ENCODE measurements at regions not wholly inside any gene's neighbourhood (a gene's known extent, or its start where the extent isn't known, plus 50 kb on each side); places are given as distances from the start of the nearest gene placed in this dataset.
A peak's percentile ranks its signal among the peaks of the same experiment; 100 is the strongest.
"Not testable (repeated sequence)": the region's sequence is repeated elsewhere in the genome, so short reads cannot be mapped to it uniquely, and the experiment has no call there.

GRCh38 chr21:36229181-36229580, 72.6 kb downstream of the DOP1B start:
- Histone ChIP-seq H3K9ac (ENCODE audit: low read depth, low read length) (no peak overlapping the region), H3K4me1 (ENCODE audit: control insufficient read depth, insufficient read depth, low read length) (no peaks in the 10 kb centered on the region), H3K27me3 (ENCODE audit: control insufficient read depth, insufficient read depth, low read length) (no peaks in the 10 kb centered on the region), H3K9me3 (ENCODE audit: control insufficient read depth, insufficient read depth, low read length) (no peaks in the 10 kb centered on the region), H3K27ac (ENCODE audit: low read depth, low read length) (no peak overlapping the region), H3K36me3 (ENCODE audit: control insufficient read depth, insufficient read depth, low read length) (peaks cover 22% of the 10 kb centered on the region), H3K4me3 (ENCODE audit: low read depth, low read length) (no peak overlapping the region)

GRCh38 chr21:36231444-36231843, 74.8 kb downstream of the DOP1B start:
- H3K4me3 ChIP-seq (ENCODE audit: low read depth, low read length); H3K4me1 ChIP-seq (ENCODE audit: control insufficient read depth, insufficient read depth, low read length); H3K9me3 ChIP-seq (ENCODE audit: control insufficient read depth, insufficient read depth, low read length); H3K27me3 ChIP-seq (ENCODE audit: control insufficient read depth, insufficient read depth, low read length); H3K27ac ChIP-seq (ENCODE audit: low read depth, low read length); H3K9ac ChIP-seq (ENCODE audit: low read depth, low read length): not testable (repeated sequence)
- H3K36me3 ChIP-seq (ENCODE audit: control insufficient read depth, insufficient read depth, low read length) = peaks cover 19% of the 10 kb centered on the region

GRCh38 chr21:36232641-36233040, 76.0 kb downstream of the DOP1B start:
- Histone ChIP-seq H3K9me3 (ENCODE audit: control insufficient read depth, insufficient read depth, low read length) (no peaks in the 10 kb centered on the region), H3K27ac (ENCODE audit: low read depth, low read length) (no peak overlapping the region), H3K36me3 (ENCODE audit: control insufficient read depth, insufficient read depth, low read length) (peaks cover 17% of the 10 kb centered on the region), H3K4me3 (ENCODE audit: low read depth, low read length) (no peak overlapping the region), H3K9ac (ENCODE audit: low read depth, low read length) (no peak overlapping the region), H3K27me3 (ENCODE audit: control insufficient read depth, insufficient read depth, low read length) (no peaks in the 10 kb centered on the region), H3K4me1 (ENCODE audit: control insufficient read depth, insufficient read depth, low read length) (no peaks in the 10 kb centered on the region)

- no peaks in the 10 kb centered on the region for H3K4me1 ChIP-seq (ENCODE audit: control insufficient read depth, insufficient read depth, low read length)
- H3K9ac ChIP-seq (ENCODE audit: low read depth, low read length) = no peak overlapping the region
- no peaks in the 10 kb centered on the region for H3K27me3 ChIP-seq (ENCODE audit: control insufficient read depth, insufficient read depth, low read length)
- H3K4me3 ChIP-seq (ENCODE audit: low read depth, low read length) = no peak overlapping the region
- no peaks in the 10 kb centered on the region for H3K9me3 ChIP-seq (ENCODE audit: control insufficient read depth, insufficient read depth, low read length)
- H3K36me3 ChIP-seq (ENCODE audit: control insufficient read depth, insufficient read depth, low read length) = peaks cover 13% of the 10 kb centered on the region
- no peak overlapping the region for H3K27ac ChIP-seq (ENCODE audit: low read depth, low read length)
Measured at GRCh38 chr21:36235058-36235582, 78.5 kb downstream of the DOP1B start.

- Histone ChIP-seq H3K27me3 (ENCODE audit: control insufficient read depth, insufficient read depth, low read length) (no peaks in the 10 kb centered on the region), H3K9me3 (ENCODE audit: control insufficient read depth, insufficient read depth, low read length) (no peaks in the 10 kb centered on the region), H3K4me3 (ENCODE audit: low read depth, low read length) (no peak overlapping the region), H3K27ac (ENCODE audit: low read depth, low read length) (no peak overlapping the region), H3K36me3 (ENCODE audit: control insufficient read depth, insufficient read depth, low read length) (peaks cover 6% of the 10 kb centered on the region), H3K9ac (ENCODE audit: low read depth, low read length) (no peak overlapping the region), H3K4me1 (ENCODE audit: control insufficient read depth, insufficient read depth, low read length) (no peaks in the 10 kb centered on the region)
Measured at GRCh38 chr21:36236052-36236730, 79.6 kb downstream of the DOP1B start.

GRCh38 chr21:36237441-36237840, 80.8 kb downstream of the DOP1B start:
- H3K4me1 ChIP-seq (ENCODE audit: control insufficient read depth, insufficient read depth, low read length) = no peaks in the 10 kb centered on the region
- H3K36me3 ChIP-seq (ENCODE audit: control insufficient read depth, insufficient read depth, low read length) = no peaks in the 10 kb centered on the region; the same call in 1 of the 2 replicates
- no peak overlapping the region for H3K9ac ChIP-seq (ENCODE audit: low read depth, low read length)
- H3K4me3 ChIP-seq (ENCODE audit: low read depth, low read length) = no peak overlapping the region
- no peak overlapping the region for H3K27ac ChIP-seq (ENCODE audit: low read depth, low read length)
- no peaks in the 10 kb centered on the region for H3K27me3 ChIP-seq (ENCODE audit: control insufficient read depth, insufficient read depth, low read length)
- no peaks in the 10 kb centered on the region for H3K9me3 ChIP-seq (ENCODE audit: control insufficient read depth, insufficient read depth, low read length)

GRCh38 chr21:36239585-36239984, 80.4 kb upstream of the MORC3 start:
- H3K36me3 ChIP-seq (ENCODE audit: control insufficient read depth, insufficient read depth, low read length) = no peaks in the 10 kb centered on the region
- H3K4me3 ChIP-seq (ENCODE audit: low read depth, low read length) = no peak overlapping the region
- no peaks in the 10 kb centered on the region for H3K27me3 ChIP-seq (ENCODE audit: control insufficient read depth, insufficient read depth, low read length)
- H3K4me1 ChIP-seq (ENCODE audit: control insufficient read depth, insufficient read depth, low read length) = no peaks in the 10 kb centered on the region
- H3K9me3 ChIP-seq (ENCODE audit: control insufficient read depth, insufficient read depth, low read length) = no peaks in the 10 kb centered on the region
- 0 out of 2 replicates have a peak overlapping the region, but pooled peaks have one; percentile 18 for H3K9ac ChIP-seq (ENCODE audit: low read depth, low read length)
- H3K27ac ChIP-seq (ENCODE audit: low read depth, low read length) = no peak overlapping the region

- Histone ChIP-seq H3K36me3 (ENCODE audit: control insufficient read depth, insufficient read depth, low read length) (0 out of 2 replicates have a peak, but pooled peaks cover 10% of the 10 kb centered on the region), H3K4me1 (ENCODE audit: control insufficient read depth, insufficient read depth, low read length) (no peaks in the 10 kb centered on the region), H3K27ac (ENCODE audit: low read depth, low read length) (no peak overlapping the region), H3K9ac (ENCODE audit: low read depth, low read length) (no peak overlapping the region), H3K27me3 (ENCODE audit: control insufficient read depth, insufficient read depth, low read length) (no peaks in the 10 kb centered on the region), H3K4me3 (ENCODE audit: low read depth, low read length) (no peak overlapping the region), H3K9me3 (ENCODE audit: control insufficient read depth, insufficient read depth, low read length) (no peaks in the 10 kb centered on the region)
Measured at GRCh38 chr21:36241717-36242116, 78.3 kb upstream of the MORC3 start.

- no peak overlapping the region for H3K4me3 ChIP-seq (ENCODE audit: low read depth, low read length)
- H3K36me3 ChIP-seq (ENCODE audit: control insufficient read depth, insufficient read depth, low read length) = 0 out of 2 replicates have a peak, but pooled peaks cover 14% of the 10 kb centered on the region
- no peak overlapping the region for H3K27ac ChIP-seq (ENCODE audit: low read depth, low read length)
- no peaks in the 10 kb centered on the region for H3K9me3 ChIP-seq (ENCODE audit: control insufficient read depth, insufficient read depth, low read length)
- no peaks in the 10 kb centered on the region for H3K27me3 ChIP-seq (ENCODE audit: control insufficient read depth, insufficient read depth, low read length)
- H3K9ac ChIP-seq (ENCODE audit: low read depth, low read length) = no peak overlapping the region
- H3K4me1 ChIP-seq (ENCODE audit: control insufficient read depth, insufficient read depth, low read length) = peaks cover 3% of the 10 kb centered on the region
Measured at GRCh38 chr21:36245115-36245514, 74.9 kb upstream of the MORC3 start.

- no peak overlapping the region for H3K4me3 ChIP-seq (ENCODE audit: low read depth, low read length)
- H3K4me1 ChIP-seq (ENCODE audit: control insufficient read depth, insufficient read depth, low read length) = peaks cover 8% of the 10 kb centered on the region
- no peak overlapping the region for H3K27ac ChIP-seq (ENCODE audit: low read depth, low read length)
- 0 out of 2 replicates have a peak, but pooled peaks cover 14% of the 10 kb centered on the region for H3K36me3 ChIP-seq (ENCODE audit: control insufficient read depth, insufficient read depth, low read length)
- no peak overlapping the region for H3K9ac ChIP-seq (ENCODE audit: low read depth, low read length)
- no peaks in the 10 kb centered on the region for H3K27me3 ChIP-seq (ENCODE audit: control insufficient read depth, insufficient read depth, low read length)
- H3K9me3 ChIP-seq (ENCODE audit: control insufficient read depth, insufficient read depth, low read length) = no peaks in the 10 kb centered on the region
Measured at GRCh38 chr21:36245649-36246048, 74.3 kb upstream of the MORC3 start.

- no peak overlapping the region for H3K4me3 ChIP-seq (ENCODE audit: low read depth, low read length)
- H3K4me1 ChIP-seq (ENCODE audit: control insufficient read depth, insufficient read depth, low read length) = peaks cover 8% of the 10 kb centered on the region
- H3K36me3 ChIP-seq (ENCODE audit: control insufficient read depth, insufficient read depth, low read length) = 0 out of 2 replicates have a peak, but pooled peaks cover 14% of the 10 kb centered on the region
- no peaks in the 10 kb centered on the region for H3K9me3 ChIP-seq (ENCODE audit: control insufficient read depth, insufficient read depth, low read length)
- no peak overlapping the region for H3K9ac ChIP-seq (ENCODE audit: low read depth, low read length)
- no peaks in the 10 kb centered on the region for H3K27me3 ChIP-seq (ENCODE audit: control insufficient read depth, insufficient read depth, low read length)
- H3K27ac ChIP-seq (ENCODE audit: low read depth, low read length) = no peak overlapping the region
Measured at GRCh38 chr21:36246080-36246631, 73.8 kb upstream of the MORC3 start.
